Keratinocyte (primary cell): ENCODE measurements at regions not wholly inside any gene's neighbourhood (a gene's known extent, or its start where the extent isn't known, plus 50 kb on each side); places are given as distances from the start of the nearest gene placed in this dataset.

ENCODE experiments used
- DNase-seq: peaks from one replicate; pipeline ENCODE4 v3.0.0-alpha.2; 2011; ENCODE audit warnings: low read depth, missing footprints, low spot score
- FAIRE-seq: peaks from 2 replicates; lab custom pipeline; 2011; peaks lifted over from hg19 to GRCh38; lab: Jason Lieb, UNC
- H2AFZ ChIP-seq: 2 replicates; pipeline ENCODE4 v1.6.0; 2012; ENCODE audit warnings: low read length, control low read depth, inconsistent platforms; ENCODE audit not compliant: control insufficient read depth
- H3K27ac ChIP-seq: 2 replicates; pipeline ENCODE4 v1.5.1; 2011; ENCODE audit warnings: low read length; ENCODE audit not compliant: control insufficient read depth, insufficient read depth
- H3K27me3 ChIP-seq: 3 replicates; pipeline ENCODE4 v1.6.0; 2011; ENCODE audit warnings: low read length; ENCODE audit not compliant: control insufficient read depth, insufficient read depth; ENCODE audit errors: extremely low read depth
- H3K36me3 ChIP-seq, 2 experiments: 2 replicates in 1 of 2; 3 replicates in 1 of 2; pipeline ENCODE4 v1.5.1; 2011; ENCODE audit warnings: low read length in 2 of 2, mild to moderate bottlenecking in 1 of 2; ENCODE audit not compliant: control insufficient read depth in 2 of 2, insufficient read depth in 2 of 2; ENCODE audit errors: extremely low read depth in 1 of 2
- H3K4me1 ChIP-seq: 3 replicates; pipeline ENCODE4 v1.5.1; 2011; ENCODE audit warnings: low read length; ENCODE audit not compliant: control insufficient read depth, insufficient read depth; ENCODE audit errors: extremely low read depth
- H3K4me2 ChIP-seq: 3 replicates; pipeline ENCODE4 v1.6.0; 2011; ENCODE audit warnings: low read depth, low read length; ENCODE audit not compliant: control insufficient read depth, insufficient read depth; ENCODE audit errors: extremely low read depth
- H3K4me3 ChIP-seq, 3 experiments: fragments of 200-600 bp in 1 of 3; sonication (generic) in 1 of 3; 2 replicates in 2 of 3; 3 replicates in 1 of 3; pipeline ENCODE4 v1.5.1; 2011 to 2016; ENCODE audit warnings: low read length in 3 of 3, mild to moderate bottlenecking in 3 of 3, control low read depth in 2 of 3, inconsistent platforms in 1 of 3, low read depth in 1 of 3, mixed read lengths in 1 of 3, mixed run types in 1 of 3, moderate library complexity in 1 of 3; ENCODE audit not compliant: control insufficient read depth in 2 of 3, insufficient read depth in 2 of 3; ENCODE audit errors: extremely low read depth in 1 of 3
- H3K79me2 ChIP-seq: 2 replicates; pipeline ENCODE4 v1.6.0; 2012; ENCODE audit warnings: low read length; ENCODE audit not compliant: control insufficient read depth, insufficient read depth
- H3K9ac ChIP-seq: 3 replicates; pipeline ENCODE4 v1.6.0; 2011; ENCODE audit warnings: low read length; ENCODE audit not compliant: control insufficient read depth, insufficient read depth; ENCODE audit errors: extremely low read depth
- H3K9me1 ChIP-seq: 3 replicates; pipeline ENCODE4 v1.6.0; 2011; ENCODE audit warnings: low read length; ENCODE audit not compliant: control insufficient read depth, insufficient read depth; ENCODE audit errors: extremely low read depth
- H3K9me3 ChIP-seq: 2 replicates; pipeline ENCODE4 v1.5.1; 2012; ENCODE audit warnings: low read depth, low read length; ENCODE audit not compliant: control insufficient read depth
- H4K20me1 ChIP-seq: 3 replicates; pipeline ENCODE4 v1.6.0; 2011; ENCODE audit warnings: low read length; ENCODE audit not compliant: control insufficient read depth, insufficient read depth; ENCODE audit errors: extremely low read depth
- CTCF ChIP-seq, 3 experiments: IDR thresholded peaks in 1 of 3; conservative IDR thresholded peaks in 1 of 3; optimal IDR thresholded peaks in 1 of 3; 2 replicates in 2 of 3; 3 replicates in 1 of 3; pipeline versions ENCODE3 to v1.5.1; 2011; ENCODE audit warnings: low read length in 3 of 3, mild to moderate bottlenecking in 3 of 3, moderate library complexity in 2 of 3, control low read depth in 1 of 3, inconsistent platforms in 1 of 3; ENCODE audit not compliant: insufficient read depth in 2 of 3; ENCODE audit errors: extremely low read depth in 1 of 3
- EZH2 ChIP-seq: IDR thresholded peaks from one replicate; pipeline ENCODE4 v1.6.1; 2012; ENCODE audit warnings: inconsistent platforms, mild to moderate bottlenecking, low read length, moderate library complexity
- dilution Hi-C: fragments of 300-500 bp; cut with MboI; formaldehyde crosslinking; loops from one replicate; pipeline ENCODE4 v1.7.0; 2020; ENCODE audit warnings: low sequenced_read_pairs; ENCODE audit not compliant: extremely low pct_ligation_motif_present

- Histone ChIP-seq H3K4me3 (no peak overlapping the region), H3K9me1 (no peaks in the 10 kb centered on the region), H3K27ac (no peak overlapping the region), H3K9me3 (no peaks in the 10 kb centered on the region), H3K9ac (no peak overlapping the region), H3K27me3 (no peaks in the 10 kb centered on the region), H2AFZ (no peak overlapping the region), H3K79me2 (no peaks in the 10 kb centered on the region), H3K4me2 (no peak overlapping the region), H3K36me3 (no peaks in the 10 kb centered on the region), H4K20me1 (no peaks in the 10 kb centered on the region), H3K4me1 (peaks cover 6% of the 10 kb centered on the region)
- no peak for TF ChIP-seq EZH2
- TF ChIP-seq CTCF (optimal IDR thresholded peaks at IDR 0.05 in 1 of 3, IDR thresholded peaks at IDR 0.05 in 1 of 3, conservative IDR thresholded peaks at IDR 0.05 in 1 of 3; ENCODE audit: extremely low read depth in 1 of 3, insufficient read depth in 2 of 3, low read length in 3 of 3), result no peak
- DNase-seq, result no peak
- dilution Hi-C loops, result no loop called here
- FAIRE-seq, result no peak
Observed at GRCh38 chr18:60982928-60983327, 350.3 kb upstream of the CDH20 start.

DNA sequence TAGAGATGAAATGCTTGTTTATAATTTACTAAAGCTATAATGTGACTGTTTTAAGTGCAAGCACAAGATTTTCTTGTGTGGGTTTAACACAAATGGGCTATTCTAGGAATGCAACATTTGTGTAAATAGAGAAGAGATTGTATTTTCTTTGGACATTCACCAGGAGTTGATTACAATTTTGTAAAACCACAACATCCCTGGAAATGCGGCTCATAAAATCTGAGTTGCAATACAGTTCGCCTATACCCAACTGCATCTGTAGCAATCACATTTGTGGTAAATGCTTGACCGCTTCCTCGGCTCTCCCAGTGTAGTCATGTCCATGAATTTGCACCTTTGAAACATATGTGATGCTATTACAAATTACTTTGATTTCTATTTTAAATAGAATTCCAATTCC is 348.7 kb upstream of the CDH20 start:
- TF ChIP-seq CTCF (optimal IDR thresholded peaks at IDR 0.05 in 1 of 3, IDR thresholded peaks at IDR 0.05 in 1 of 3, conservative IDR thresholded peaks at IDR 0.05 in 1 of 3; ENCODE audit: extremely low read depth in 1 of 3, insufficient read depth in 2 of 3, low read length in 3 of 3), result no peak
- TF ChIP-seq EZH2, result no peak

More for the DNA sequence above, 348.7 kb upstream of the CDH20 start:
- dilution Hi-C loops, result no loop called here
- Histone ChIP-seq H3K9me3 (no peaks in the 10 kb centered on the region), H3K27ac (no peak overlapping the region), H3K4me1 (no peaks in the 10 kb centered on the region), H3K9ac (no peak overlapping the region), H3K4me2 (no peak overlapping the region), H3K9me1 (no peaks in the 10 kb centered on the region), H3K79me2 (no peaks in the 10 kb centered on the region), H3K36me3 (no peaks in the 10 kb centered on the region), H3K4me3 (no peak overlapping the region), H3K27me3 (no peaks in the 10 kb centered on the region), H2AFZ (no peak overlapping the region), H4K20me1 (no peaks in the 10 kb centered on the region)
- FAIRE-seq (no peak), DNase-seq (no peak)
